GM12874 (cell line): ENCODE measurements at regions not wholly inside any gene's neighbourhood (a gene's known extent, or its start where the extent isn't known, plus 50 kb on each side); places are given as distances from the start of the nearest gene placed in this dataset.

Source experiments
- TF ChIP-seq, protein P1 (sequence below): IDR thresholded peaks from 2 replicates; pipeline ENCODE4 v1.5.1; 2011; ENCODE audit warnings: low read depth, mild to moderate bottlenecking, control low read depth, low read length, moderate library complexity; ENCODE audit not compliant: insufficient read depth

DNA sequence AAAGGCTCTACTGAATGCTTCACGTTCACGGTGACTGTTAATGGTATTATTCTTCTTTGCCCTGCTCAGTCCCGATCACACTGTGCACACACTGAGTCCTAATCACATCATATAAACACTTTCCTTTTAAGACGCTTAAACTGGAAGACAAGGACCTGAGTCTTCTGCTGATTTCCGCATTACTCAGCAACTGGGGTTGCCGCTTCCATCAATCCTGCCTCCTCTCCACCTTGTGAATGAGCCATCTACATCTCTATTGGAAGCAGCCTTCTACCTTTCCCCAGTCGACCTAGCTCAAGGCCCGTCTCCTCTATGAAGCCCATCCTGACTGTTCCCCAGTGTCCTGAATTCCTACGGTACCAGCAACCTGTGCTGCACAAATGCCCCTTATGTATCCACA is 104.7 kb downstream of the NCOR2 start:
- TF ChIP-seq, protein P1, sequence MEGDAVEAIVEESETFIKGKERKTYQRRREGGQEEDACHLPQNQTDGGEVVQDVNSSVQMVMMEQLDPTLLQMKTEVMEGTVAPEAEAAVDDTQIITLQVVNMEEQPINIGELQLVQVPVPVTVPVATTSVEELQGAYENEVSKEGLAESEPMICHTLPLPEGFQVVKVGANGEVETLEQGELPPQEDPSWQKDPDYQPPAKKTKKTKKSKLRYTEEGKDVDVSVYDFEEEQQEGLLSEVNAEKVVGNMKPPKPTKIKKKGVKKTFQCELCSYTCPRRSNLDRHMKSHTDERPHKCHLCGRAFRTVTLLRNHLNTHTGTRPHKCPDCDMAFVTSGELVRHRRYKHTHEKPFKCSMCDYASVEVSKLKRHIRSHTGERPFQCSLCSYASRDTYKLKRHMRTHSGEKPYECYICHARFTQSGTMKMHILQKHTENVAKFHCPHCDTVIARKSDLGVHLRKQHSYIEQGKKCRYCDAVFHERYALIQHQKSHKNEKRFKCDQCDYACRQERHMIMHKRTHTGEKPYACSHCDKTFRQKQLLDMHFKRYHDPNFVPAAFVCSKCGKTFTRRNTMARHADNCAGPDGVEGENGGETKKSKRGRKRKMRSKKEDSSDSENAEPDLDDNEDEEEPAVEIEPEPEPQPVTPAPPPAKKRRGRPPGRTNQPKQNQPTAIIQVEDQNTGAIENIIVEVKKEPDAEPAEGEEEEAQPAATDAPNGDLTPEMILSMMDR: no peak

DNA sequence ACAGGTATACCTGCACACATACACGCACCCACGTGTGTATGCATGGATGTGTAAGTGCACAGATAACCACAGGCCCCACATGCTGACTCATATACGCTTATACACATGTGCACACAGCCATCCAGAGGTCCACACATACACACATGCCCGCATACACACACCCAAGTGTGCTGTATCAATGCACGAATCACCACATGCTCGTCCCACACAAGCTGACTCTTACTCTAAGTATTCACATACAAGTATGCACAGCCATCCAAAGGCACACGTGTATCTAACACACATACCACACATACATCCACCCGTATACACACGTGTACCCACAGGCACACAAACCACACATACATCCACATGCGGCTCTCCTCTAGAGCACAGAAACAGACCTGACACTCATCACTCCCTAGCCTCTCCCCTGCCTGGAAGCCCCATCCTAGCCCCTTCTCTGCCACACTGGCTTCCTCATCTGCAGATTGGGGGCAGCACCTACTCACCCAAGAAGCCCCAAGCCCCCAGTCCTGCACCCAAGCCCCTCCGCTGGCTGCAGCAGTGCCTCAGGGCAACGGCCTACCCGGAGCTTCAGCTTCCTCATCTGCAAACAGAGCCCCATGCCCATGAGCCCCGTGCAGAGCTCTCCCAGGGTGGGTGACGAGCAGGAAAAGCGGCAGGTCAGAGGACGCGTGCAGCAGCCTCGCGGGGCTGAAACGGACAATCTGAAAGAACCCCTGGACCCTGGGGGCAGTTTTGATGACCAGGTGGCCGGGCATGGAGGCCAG is 105.4 kb downstream of the NCOR2 start:
- TF ChIP-seq, protein P1: no peak

DNA sequence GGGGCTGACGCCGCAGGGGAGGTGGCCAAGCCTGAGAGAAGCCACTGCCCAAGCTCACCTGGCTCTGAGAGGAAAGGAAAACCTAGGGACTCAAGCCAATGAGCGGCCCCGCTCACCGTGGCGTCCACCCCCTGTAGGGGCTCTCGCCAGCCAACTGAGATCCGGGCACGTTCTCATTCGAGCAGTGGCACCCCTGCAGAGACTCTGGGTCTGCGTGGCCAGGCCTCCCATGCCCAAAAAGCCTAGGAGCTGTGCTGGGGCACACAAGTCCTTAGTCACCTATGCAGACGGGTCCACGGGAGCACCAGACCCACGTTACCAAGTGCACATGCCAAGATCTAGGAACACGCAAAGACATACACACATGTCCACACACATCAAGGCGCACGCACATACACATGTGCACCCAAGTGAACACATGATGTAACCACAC is 106.2 kb downstream of the NCOR2 start:
- TF ChIP-seq, protein P1: no peak

DNA sequence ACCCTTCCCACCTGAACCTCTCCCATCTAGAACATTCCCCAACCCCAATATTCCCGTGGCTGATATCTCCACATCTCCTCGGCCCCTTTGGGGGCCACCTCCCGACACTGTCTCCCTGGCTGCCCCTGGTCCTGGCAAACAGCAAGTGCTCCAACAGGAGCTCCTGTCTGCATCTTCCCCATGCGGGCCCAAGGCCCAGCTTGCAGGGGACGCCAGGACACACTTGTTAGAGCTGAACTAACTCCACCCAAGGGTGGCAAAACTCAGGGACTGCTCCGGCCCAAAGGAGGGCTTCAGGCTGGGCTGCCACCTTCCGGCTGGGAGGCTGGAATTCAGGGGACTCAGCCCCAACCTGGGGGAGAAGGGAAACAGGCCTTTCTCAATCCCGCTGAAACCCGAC is 106.6 kb downstream of the NCOR2 start:
- TF ChIP-seq, protein P1: no peak

DNA sequence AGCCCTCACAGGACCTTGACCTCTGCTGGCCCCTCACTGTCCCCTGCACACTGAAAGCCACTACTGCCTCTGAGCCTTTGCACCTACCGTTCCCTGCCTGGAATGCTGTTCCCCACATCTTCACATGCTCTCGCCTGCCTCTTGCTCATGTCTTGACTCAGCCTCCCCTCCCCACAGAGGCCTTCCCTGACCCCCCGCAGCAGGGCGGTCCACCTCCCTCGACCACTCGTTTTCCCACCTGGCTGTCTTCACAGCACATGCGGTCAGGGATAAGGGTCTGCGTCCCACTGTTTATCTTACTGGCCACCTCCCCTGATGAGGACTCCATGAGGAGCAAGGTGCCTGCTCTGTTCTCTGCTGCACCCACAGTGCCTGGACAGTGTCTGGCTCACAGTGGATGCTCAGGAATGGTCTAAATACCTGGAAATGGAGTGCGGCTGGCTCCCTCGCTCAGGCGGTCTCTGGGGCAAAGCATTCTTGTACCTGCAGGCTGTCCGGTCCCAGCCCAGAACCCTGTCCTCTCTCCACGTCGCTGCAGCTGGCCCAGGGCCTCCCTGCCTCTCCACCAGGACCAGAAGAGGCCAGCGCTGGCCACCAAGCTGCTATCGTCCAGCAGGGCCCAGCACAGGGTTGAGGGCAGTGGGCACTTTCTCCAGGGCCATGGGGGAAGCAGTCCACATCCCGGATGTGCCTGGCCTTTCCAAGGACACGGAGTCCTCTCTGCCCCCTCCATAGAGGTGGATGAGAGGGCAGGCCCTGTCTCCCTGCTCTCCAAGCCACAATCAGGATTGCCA is 107.4 kb downstream of the NCOR2 start:
- TF ChIP-seq, protein P1: no peak

DNA sequence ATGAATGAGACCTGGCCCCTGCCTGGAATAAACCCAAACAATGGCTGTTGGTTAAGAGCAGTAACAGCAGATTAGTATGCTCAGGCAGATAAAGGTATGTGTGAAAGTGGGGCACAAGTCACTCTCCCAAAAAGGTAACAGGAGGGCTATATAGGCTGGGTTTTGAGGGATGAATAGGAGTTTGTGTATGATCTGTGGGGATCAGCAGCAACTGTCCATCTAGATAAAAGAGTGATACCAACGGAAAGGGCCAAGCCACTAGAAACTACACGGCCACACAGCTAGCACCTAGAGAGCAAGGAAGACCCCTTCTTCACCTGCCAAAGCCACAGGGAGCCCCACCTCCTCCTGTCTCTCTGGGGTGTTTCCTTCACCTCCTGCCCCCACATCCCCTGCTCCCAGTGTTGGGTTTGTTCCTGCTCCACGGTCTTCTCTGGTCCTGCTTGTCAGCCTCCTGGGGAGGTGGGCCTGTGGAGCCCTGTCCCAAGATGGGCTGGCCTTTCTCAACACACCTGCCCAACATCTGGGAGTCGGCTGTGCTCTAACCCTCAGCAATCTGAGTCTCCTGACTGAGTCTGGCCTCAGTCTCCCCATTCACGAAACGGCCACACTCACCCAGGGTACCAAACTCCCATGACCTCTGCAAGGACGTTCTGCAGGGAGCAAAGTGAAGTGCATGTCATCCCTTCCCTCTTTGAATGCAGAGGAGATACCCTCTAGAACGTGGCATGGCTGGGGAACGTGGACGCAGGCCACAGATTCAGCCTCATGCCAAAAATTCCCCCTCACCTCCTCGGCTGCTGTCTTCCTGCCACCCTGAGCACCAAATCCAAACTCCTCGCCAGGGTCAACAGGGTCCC is 108.2 kb downstream of the NCOR2 start:
- TF ChIP-seq, protein P1: no peak
